Mesenchymal stem cell (in vitro differentiated cells and primary cell): ENCODE measurements at regions not wholly inside any gene's neighbourhood (a gene's known extent, or its start where the extent isn't known, plus 50 kb on each side); places are given as distances from the start of the nearest gene placed in this dataset.

ENCODE experiments used
- DNase-seq: peaks from one replicate; pipeline ENCODE4 v3.0.0-alpha.2; 2013
- H2AFZ ChIP-seq: one replicate; pipeline ENCODE4 v1.6.1; 2013; ENCODE audit warnings: low read depth, mild to moderate bottlenecking, control low read depth, inconsistent platforms, low read length, moderate library complexity
- H2AK5ac ChIP-seq: 2 replicates; pipeline ENCODE4 v1.6.1; 2013; ENCODE audit warnings: low read length, moderate library complexity, mild to moderate bottlenecking, inconsistent platforms; ENCODE audit not compliant: severe bottlenecking
- H2BK120ac ChIP-seq: one replicate; pipeline ENCODE4 v1.6.1; 2013; ENCODE audit warnings: low read depth, mild to moderate bottlenecking, inconsistent platforms, low read length, moderate library complexity
- H2BK12ac ChIP-seq, 2 experiments: one replicate each; pipeline ENCODE4 v1.6.1; 2013; ENCODE audit warnings: inconsistent platforms in 2 of 2, low read length in 2 of 2, mild to moderate bottlenecking in 2 of 2, moderate library complexity in 2 of 2, control low read depth in 1 of 2
- H2BK15ac ChIP-seq: one replicate; pipeline ENCODE4 v1.6.1; 2013; ENCODE audit warnings: mild to moderate bottlenecking, low read depth, inconsistent platforms; ENCODE audit not compliant: poor library complexity, severe bottlenecking
- H2BK5ac ChIP-seq: 2 replicates; pipeline ENCODE4 v1.6.1; 2013; ENCODE audit warnings: low read depth, mild to moderate bottlenecking, low read length, control low read depth, inconsistent platforms; ENCODE audit not compliant: poor library complexity, severe bottlenecking
- H3K14ac ChIP-seq, 2 experiments: one replicate each; pipeline ENCODE4 v1.6.1; 2013; ENCODE audit warnings: inconsistent platforms in 2 of 2, low read length in 2 of 2, control low read depth in 1 of 2, mild to moderate bottlenecking in 1 of 2, moderate library complexity in 1 of 2
- H3K18ac ChIP-seq, 2 experiments: one replicate each; pipeline ENCODE4 v1.6.1; 2013; ENCODE audit warnings: inconsistent platforms in 2 of 2, low read length in 2 of 2, control low read depth in 1 of 2, low read depth in 1 of 2, mild to moderate bottlenecking in 1 of 2
- H3K23ac ChIP-seq, 2 experiments: one replicate each; pipeline ENCODE4 v1.6.1; 2013; ENCODE audit warnings: inconsistent platforms in 2 of 2, low read length in 2 of 2, mild to moderate bottlenecking in 2 of 2, moderate library complexity in 2 of 2, control low read depth in 1 of 2
- H3K27ac ChIP-seq: 2 replicates; pipeline ENCODE4 v1.5.1; 2013; ENCODE audit warnings: mild to moderate bottlenecking, moderate library complexity, low read length, control low read depth, inconsistent platforms; ENCODE audit not compliant: poor library complexity, severe bottlenecking
- H3K27me3 ChIP-seq, 2 experiments: 2 replicates each; pipeline versions ENCODE4 v1.6.1 to v1.7.0; 2013; ENCODE audit warnings: low read length in 2 of 2, mild to moderate bottlenecking in 2 of 2, moderate library complexity in 2 of 2, control low read depth in 1 of 2, inconsistent platforms in 1 of 2; ENCODE audit not compliant: control insufficient read depth in 1 of 2, insufficient read depth in 1 of 2
- H3K36me3 ChIP-seq, 2 experiments: 2 replicates each; pipeline versions ENCODE4 v1.6.1 to v1.7.0; 2013; ENCODE audit warnings: low read length in 2 of 2, control low read depth in 1 of 2, inconsistent platforms in 1 of 2, low read depth in 1 of 2, mild to moderate bottlenecking in 1 of 2; ENCODE audit not compliant: insufficient read depth in 2 of 2, control insufficient read depth in 1 of 2
- H3K4ac ChIP-seq, 2 experiments: one replicate each; pipeline ENCODE4 v1.6.1; 2013; ENCODE audit warnings: inconsistent platforms in 2 of 2, low read length in 2 of 2, mild to moderate bottlenecking in 2 of 2, moderate library complexity in 2 of 2, control low read depth in 1 of 2, low read depth in 1 of 2
- H3K4me1 ChIP-seq: 2 replicates; pipeline ENCODE4 v1.6.1; 2013; ENCODE audit warnings: low read depth, low read length, control low read depth; ENCODE audit not compliant: control insufficient read depth, insufficient read depth
- H3K4me2 ChIP-seq: 2 replicates; pipeline ENCODE4 v1.6.1; 2013; ENCODE audit warnings: low read length, mild to moderate bottlenecking, inconsistent platforms; ENCODE audit not compliant: poor library complexity, severe bottlenecking
- H3K4me3 ChIP-seq, 2 experiments: 2 replicates each; pipeline versions ENCODE4 v1.5.1 to v1.7.0; 2013; ENCODE audit warnings: low read length in 2 of 2, mild to moderate bottlenecking in 2 of 2, control low read depth in 1 of 2, low read depth in 1 of 2; ENCODE audit not compliant: insufficient read depth in 1 of 2
- H3K79me1 ChIP-seq: replicated peaks from 2 replicates; pipeline ENCODE4 v1.6.1; 2013; ENCODE audit warnings: mild to moderate bottlenecking, control low read depth, low read length, inconsistent platforms; ENCODE audit not compliant: poor library complexity, severe bottlenecking
- H3K9ac ChIP-seq: 2 replicates; pipeline ENCODE4 v1.7.0; 2013; ENCODE audit warnings: mild to moderate bottlenecking, low read length, moderate library complexity
- H3K9me3 ChIP-seq: 2 replicates; pipeline ENCODE4 v1.7.0; 2013; ENCODE audit warnings: mild to moderate bottlenecking, low read length; ENCODE audit not compliant: control insufficient read depth
- H4K8ac ChIP-seq: one replicate; pipeline ENCODE4 v1.6.1; 2013; ENCODE audit warnings: inconsistent platforms, mild to moderate bottlenecking, low read length, moderate library complexity
- H4K91ac ChIP-seq: one replicate; pipeline ENCODE4 v1.6.1; 2013; ENCODE audit warnings: mild to moderate bottlenecking, low read length, inconsistent platforms
- WGBS: methylation state at CpG from one replicate; pipeline ENCODE4 v1.1.7; 2013; ENCODE audit warnings: mixed read lengths; 5-methylcytosine and 5-hydroxymethylcytosine counted together

- Histone ChIP-seq H3K14ac (no peak overlapping the region), H3K4me3 (no peak overlapping the region), H3K23ac (no peak overlapping the region), H3K27me3 (no peaks in the 10 kb centered on the region), H3K4me1 (peaks cover 2% of the 10 kb centered on the region), H2AK5ac (no peak overlapping the region), H3K36me3 (no peaks in the 10 kb centered on the region), H2BK15ac (no peak overlapping the region), H4K91ac (no peak overlapping the region), H3K79me1 (no peaks in the 10 kb centered on the region), H3K9me3 (peaks cover 3% of the 10 kb centered on the region), H3K18ac (no peak overlapping the region), H2BK12ac (no peak overlapping the region), H3K9ac (no peak overlapping the region), H3K4me2 (no peak overlapping the region), H2BK5ac (no peak overlapping the region), H3K27ac (no peak overlapping the region), H3K4ac (no peak overlapping the region), H4K8ac (no peak overlapping the region), H2AFZ (no peak overlapping the region), H2BK120ac (no peak overlapping the region)
- DNase-seq, result no peak
- WGBS, result 22% methylated on average over 6 of the region's 6 CpGs
These were observed 624.9 kb upstream of the FANCL start for GRCh38 chr2:58866040-58866439.

- no peak overlapping the region for H3K9ac ChIP-seq
- no peak overlapping the region for H3K18ac ChIP-seq
- no peak overlapping the region for H2BK5ac ChIP-seq
- H2BK15ac ChIP-seq, result no peak overlapping the region
- no peak overlapping the region for H3K4me3 ChIP-seq
- H3K4me1 ChIP-seq, result peaks cover 2% of the 10 kb centered on the region
- H2BK12ac ChIP-seq, result no peak overlapping the region
- no peak overlapping the region for H3K4ac ChIP-seq
- no peak overlapping the region for H2AFZ ChIP-seq
- no peak overlapping the region for H3K23ac ChIP-seq
- no peak overlapping the region for H3K14ac ChIP-seq
- H2AK5ac ChIP-seq, result no peak overlapping the region
- no peaks in the 10 kb centered on the region for H3K27me3 ChIP-seq
- no peak overlapping the region for H4K91ac ChIP-seq
- no peak overlapping the region for H3K27ac ChIP-seq
- H4K8ac ChIP-seq, result no peak overlapping the region
- H3K9me3 ChIP-seq, result peaks cover 3% of the 10 kb centered on the region
- H2BK120ac ChIP-seq, result no peak overlapping the region
- H3K4me2 ChIP-seq, result no peak overlapping the region
- WGBS, result 86% methylated on average over 1 of the region's 1 CpG
- H3K79me1 ChIP-seq, result no peaks in the 10 kb centered on the region
- no peak for DNase-seq
- H3K36me3 ChIP-seq, result no peaks in the 10 kb centered on the region
These were observed 624.3 kb upstream of the FANCL start for GRCh38 chr2:58865436-58865835.

- 41% methylated on average over 2 of the region's 3 CpGs for WGBS
- H2BK120ac ChIP-seq, result no peak overlapping the region
- H3K36me3 ChIP-seq, result no peaks in the 10 kb centered on the region
- H4K91ac ChIP-seq, result no peak overlapping the region
- H4K8ac ChIP-seq, result no peak overlapping the region
- no peak overlapping the region for H3K4me2 ChIP-seq
- no peak overlapping the region for H2AFZ ChIP-seq
- H3K27me3 ChIP-seq, result no peaks in the 10 kb centered on the region
- H2AK5ac ChIP-seq, result no peak overlapping the region
- no peak overlapping the region for H3K18ac ChIP-seq
- no peak overlapping the region for H2BK5ac ChIP-seq
- H3K27ac ChIP-seq, result no peak overlapping the region
- H2BK12ac ChIP-seq, result no peak overlapping the region
- no peak for DNase-seq
- no peak overlapping the region for H3K14ac ChIP-seq
- H3K79me1 ChIP-seq, result no peaks in the 10 kb centered on the region
- H3K4me3 ChIP-seq, result no peak overlapping the region
- H3K9me3 ChIP-seq, result peaks cover 15% of the 10 kb centered on the region
- no peak overlapping the region for H3K4ac ChIP-seq
- no peak overlapping the region for H3K9ac ChIP-seq
- no peak overlapping the region for H3K23ac ChIP-seq
- no peak overlapping the region for H2BK15ac ChIP-seq
- H3K4me1 ChIP-seq, result peaks cover 2% of the 10 kb centered on the region
These were observed 621.1 kb upstream of the FANCL start for GRCh38 chr2:58862244-58862643.

DNA sequence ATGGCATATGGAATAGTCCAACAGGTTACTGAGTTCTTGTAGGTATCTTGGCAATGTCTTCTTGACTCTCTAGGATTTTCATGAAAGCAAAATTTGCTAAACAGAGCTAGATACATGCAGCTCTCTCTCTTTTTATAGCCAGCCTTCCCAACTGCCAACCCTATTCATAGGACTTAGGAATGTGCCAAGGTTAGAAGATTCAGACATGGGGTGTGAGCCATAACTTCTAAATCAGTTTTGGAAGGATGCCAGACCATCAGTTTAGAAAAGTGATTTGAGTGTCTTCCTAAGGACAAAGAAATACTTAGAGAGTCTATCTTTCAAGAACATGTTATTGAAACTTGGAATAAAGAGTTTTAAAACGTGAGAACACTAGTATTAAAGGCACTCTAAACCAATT, 619.5 kb upstream of the FANCL start:
- no peak for DNase-seq
- WGBS, result no CpG with 5 or more reads among the region's 1 CpG
- H3K36me3 ChIP-seq, result no peaks in the 10 kb centered on the region
- H3K4me3 ChIP-seq, result no peak overlapping the region
- H3K23ac ChIP-seq, result no peak overlapping the region
- no peak overlapping the region for H2AFZ ChIP-seq
- H2AK5ac ChIP-seq, result no peak overlapping the region
- H2BK12ac ChIP-seq, result no peak overlapping the region
- H3K4me2 ChIP-seq, result no peak overlapping the region
- H3K9me3 ChIP-seq, result peaks cover 26% of the 10 kb centered on the region
- no peak overlapping the region for H3K4ac ChIP-seq
- H2BK5ac ChIP-seq, result no peak overlapping the region
- no peak overlapping the region for H4K91ac ChIP-seq
- H3K18ac ChIP-seq, result no peak overlapping the region
- no peaks in the 10 kb centered on the region for H3K27me3 ChIP-seq
- no peak overlapping the region for H2BK120ac ChIP-seq
- H3K4me1 ChIP-seq, result no peaks in the 10 kb centered on the region
- no peak overlapping the region for H3K14ac ChIP-seq
- H3K79me1 ChIP-seq, result no peaks in the 10 kb centered on the region
- H4K8ac ChIP-seq, result no peak overlapping the region
- H3K27ac ChIP-seq, result no peak overlapping the region
- H2BK15ac ChIP-seq, result no peak overlapping the region
- H3K9ac ChIP-seq, result no peak overlapping the region
